Endothelial cell of umbilical vein (primary cell): ENCODE measurements at regions not wholly inside any gene's neighbourhood (a gene's known extent, or its start where the extent isn't known, plus 50 kb on each side); places are given as distances from the start of the nearest gene placed in this dataset.

Source experiments
- BruUV-seq: library from RNA; stranded (reverse); fragments of 400-500 nt; replicated peaks from 2 replicates; lab custom pipeline; 2021; lab: Mats Ljungman, UMichigan
- CTCF ChIA-PET: fragments of 300-600, 350-600 bp; sonication (Branson Sonifier 250); formaldehyde crosslinking; loops from one replicate; lab custom pipeline; 2021; ENCODE audit warnings: antibody characterized with exemption, inconsistent platforms; lab: Charles Lee
- POLR2A ChIA-PET: fragments of 300-600, 350-600 bp; sonication (Branson Sonifier 250); formaldehyde crosslinking; loops from one replicate; lab custom pipeline; 2021; ENCODE audit warnings: antibody characterized with exemption, inconsistent platforms; lab: Charles Lee
- DNase-seq: peaks from one replicate; pipeline ENCODE4 v3.0.0-alpha.2; 2011; ENCODE audit warnings: low read depth, low spot score
- FAIRE-seq: peaks from 2 replicates; lab custom pipeline; 2011; peaks lifted over from hg19 to GRCh38; lab: Jason Lieb, UNC
- H2AFZ ChIP-seq: 2 replicates; pipeline ENCODE4 v1.6.0; 2012; ENCODE audit warnings: low read depth, low read length, control low read depth, inconsistent platforms
- H3K27ac ChIP-seq: 2 replicates; pipeline ENCODE4 v1.5.1; 2011; ENCODE audit warnings: low read depth, mild to moderate bottlenecking, control low read depth, low read length, moderate library complexity; ENCODE audit not compliant: insufficient read depth
- H3K27me3 ChIP-seq, 2 experiments: 2 replicates each; pipeline versions ENCODE4 v1.6.0 to v1.6.1; 2011; ENCODE audit warnings: low read length in 2 of 2, mixed read lengths in 1 of 2; ENCODE audit not compliant: control insufficient read depth in 2 of 2, insufficient read depth in 2 of 2
- H3K36me3 ChIP-seq, 2 experiments: 2 replicates in 1 of 2; 3 replicates in 1 of 2; pipeline ENCODE4 v1.5.1; 2011; ENCODE audit warnings: low read length in 2 of 2, mild to moderate bottlenecking in 1 of 2, moderate library complexity in 1 of 2; ENCODE audit not compliant: control insufficient read depth in 2 of 2, insufficient read depth in 2 of 2; ENCODE audit errors: extremely low read depth in 1 of 2
- H3K4me1 ChIP-seq: 3 replicates; pipeline ENCODE4 v1.5.1; 2011; ENCODE audit warnings: mild to moderate bottlenecking, low read length; ENCODE audit not compliant: control insufficient read depth, insufficient read depth; ENCODE audit errors: extremely low read depth
- H3K4me2 ChIP-seq: 2 replicates; pipeline ENCODE4 v1.6.1; 2011; ENCODE audit warnings: low read length, control low read depth, mixed read lengths; ENCODE audit not compliant: insufficient read depth
- H3K4me3 ChIP-seq, 3 experiments: fragments of 200-600 bp in 1 of 3; sonication (generic), shearing (Covaris generic) in 1 of 3; replicated peaks in 1 of 3; 2 replicates each; pipeline ENCODE4 v1.5.1; 2011 to 2016; ENCODE audit warnings: control low read depth in 3 of 3, low read length in 3 of 3, mild to moderate bottlenecking in 2 of 3, inconsistent platforms in 1 of 3, low read depth in 1 of 3, moderate library complexity in 1 of 3; ENCODE audit not compliant: insufficient read depth in 1 of 3
- H3K79me2 ChIP-seq: 2 replicates; pipeline ENCODE4 v1.6.0; 2012; ENCODE audit warnings: low read length, inconsistent platforms; ENCODE audit not compliant: control insufficient read depth, insufficient read depth
- H3K9ac ChIP-seq: replicated peaks from 2 replicates; pipeline ENCODE3; 2011; ENCODE audit warnings: low read length, control low read depth; ENCODE audit not compliant: insufficient read depth; ENCODE audit errors: extremely low read depth
- H3K9me1 ChIP-seq: replicated peaks from 3 replicates; pipeline ENCODE4 v1.6.0; 2011; ENCODE audit warnings: mild to moderate bottlenecking, low read length; ENCODE audit not compliant: control insufficient read depth, insufficient read depth; ENCODE audit errors: extremely low read depth
- H3K9me3 ChIP-seq: replicated peaks from 2 replicates; pipeline ENCODE4 v1.5.1; 2012; ENCODE audit warnings: low read length, inconsistent platforms; ENCODE audit not compliant: control insufficient read depth, insufficient read depth
- H4K20me1 ChIP-seq: replicated peaks from 2 replicates; pipeline ENCODE3; 2011; ENCODE audit warnings: mild to moderate bottlenecking, low read length; ENCODE audit not compliant: control insufficient read depth, insufficient read depth; ENCODE audit errors: extremely low read depth
- CTCF ChIP-seq, 2 donors: IDR thresholded peaks; 1 replicate in 1 of 2; 2 replicates in 1 of 2; pipeline ENCODE4 v1.5.1; 2011; ENCODE audit warnings: low read length in 2 of 2, mild to moderate bottlenecking in 2 of 2, moderate library complexity in 2 of 2, control low read depth in 1 of 2, inconsistent platforms in 1 of 2, low read depth in 1 of 2; ENCODE audit not compliant: insufficient read depth in 1 of 2; ENCODE audit errors: extremely low read depth in 1 of 2
- EZH2 ChIP-seq: IDR thresholded peaks from 2 replicates; pipeline ENCODE4 v1.6.1; 2012; ENCODE audit warnings: borderline replicate concordance, low read depth, mild to moderate bottlenecking, moderate library complexity, low read length, inconsistent platforms; ENCODE audit not compliant: severe bottlenecking
- FOS ChIP-seq: IDR thresholded peaks from 2 replicates; pipeline ENCODE4 v1.6.1; 2011; ENCODE audit warnings: mild to moderate bottlenecking, low read length, moderate library complexity, borderline replicate concordance; ENCODE audit not compliant: insufficient read depth
- GATA2 ChIP-seq: IDR thresholded peaks from 2 replicates; pipeline ENCODE4 v1.7.0; 2011; ENCODE audit warnings: low read depth, mild to moderate bottlenecking, moderate library complexity, mixed read lengths, low read length; ENCODE audit not compliant: insufficient read length, insufficient read depth
- JUN ChIP-seq: IDR thresholded peaks from 2 replicates; pipeline ENCODE4 v1.6.1; 2011; ENCODE audit warnings: borderline replicate concordance, low read depth; ENCODE audit not compliant: insufficient read length, insufficient read depth
- MAX ChIP-seq: IDR thresholded peaks from 2 replicates; pipeline ENCODE4 v1.6.1; 2011; ENCODE audit not compliant: insufficient read depth, insufficient read length
- MYC ChIP-seq: IDR thresholded peaks from one replicate; pipeline ENCODE4 v1.6.1; 2011; ENCODE audit warnings: mild to moderate bottlenecking, low read depth, low read length
- POLR2A ChIP-seq: IDR thresholded peaks from 2 replicates; pipeline ENCODE4 v1.6.1; 2012; ENCODE audit warnings: low read depth, mild to moderate bottlenecking, control low read depth, low read length
- POLR2AphosphoS5 ChIP-seq: IDR thresholded peaks from 2 replicates; pipeline ENCODE4 v1.6.1; 2012; ENCODE audit warnings: low read depth, mild to moderate bottlenecking, control low read depth, low read length, moderate library complexity; ENCODE audit not compliant: insufficient read depth
- dilution Hi-C: fragments of 300-500 bp; cut with MboI; formaldehyde crosslinking; loops from one replicate; pipeline ENCODE4 v1.15.0; 2019; ENCODE audit warnings: low sequenced_read_pairs; ENCODE audit not compliant: extremely low pct_ligation_motif_present
- intact Hi-C: fragments of 100-400 bp; cut with micrococcal nuclease; formaldehyde crosslinking; loops from one replicate; pipeline ENCODE4 v1.10.0; 2022

GRCh38 chr7:51545131-51545530 is 228.5 kb upstream of the COBL start:
- intact Hi-C loops = no loop called here
- Histone ChIP-seq H3K4me3 (no peak overlapping the region), H2AFZ (no peak overlapping the region), H3K9me3 (peaks cover 5% of the 10 kb centered on the region), H3K27ac (no peak overlapping the region), H3K27me3 (no peaks in the 10 kb centered on the region), H3K9me1 (no peaks in the 10 kb centered on the region), H3K36me3 (no peaks in the 10 kb centered on the region), H3K79me2 (no peaks in the 10 kb centered on the region), H3K9ac (no peak overlapping the region), H3K4me1 (no peaks in the 10 kb centered on the region), H4K20me1 (no peaks in the 10 kb centered on the region), H3K4me2 (no peak overlapping the region)
- ChIA-PET POLR2A (no interaction called here), CTCF (no interaction called here)
- no TSS peak for BruUV-seq
- DNase-seq = no peak
- dilution Hi-C loops = no loop called here
- TF ChIP-seq JUN (no peak), CTCF (IDR thresholded peaks at IDR 0.05; ENCODE audit: extremely low read depth in 1 of 2, insufficient read depth in 1 of 2, low read depth in 1 of 2, low read length in 2 of 2) (no peak), POLR2AphosphoS5 (no peak), FOS (no peak), GATA2 (no peak), MAX (no peak), MYC (no peak), POLR2A (no peak), EZH2 (no peak)
- no peak for FAIRE-seq
